ENCODE measurements at regions not wholly inside any gene's neighbourhood (a gene's known extent, or its start where the extent isn't known, plus 50 kb on each side); places are given as distances from the start of the nearest gene placed in this dataset.

DNA sequence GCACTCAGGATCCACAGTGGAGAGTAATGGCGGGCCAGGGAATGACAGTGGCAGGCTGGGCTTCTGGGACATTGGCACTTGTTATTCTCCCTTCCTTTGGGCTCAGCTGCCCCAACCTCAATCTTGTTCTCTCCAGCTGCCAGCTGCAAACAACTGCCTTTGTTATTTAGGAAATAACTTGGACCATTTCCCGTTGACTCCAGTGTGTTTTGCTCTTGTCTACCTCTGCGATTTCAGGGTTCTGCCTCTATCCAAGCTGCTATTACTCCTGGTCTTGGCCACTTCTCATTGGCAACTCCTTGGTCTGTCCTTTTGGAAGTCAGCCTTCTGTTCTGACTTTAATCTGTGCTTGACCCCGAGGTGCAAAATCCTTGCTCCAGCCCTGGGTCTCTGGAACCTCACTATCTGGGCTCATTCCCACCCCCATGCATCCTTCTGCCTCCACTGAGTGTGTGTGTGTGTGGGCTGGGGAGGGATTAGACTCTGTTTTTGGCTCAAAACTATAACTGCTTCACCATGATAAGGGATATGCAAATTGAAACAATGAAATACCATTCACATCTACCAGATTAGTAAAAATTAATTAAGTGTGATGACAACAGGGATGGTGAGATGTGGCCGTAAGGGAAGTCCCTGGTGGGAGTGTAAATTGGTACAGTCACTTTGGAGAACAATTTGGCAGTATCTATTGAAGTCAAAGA is 134.1 kb upstream of the CXCR4 start:
- Mint-ChIP-seq H3K27me3 (no peaks in the 10 kb centered on the region), H3K4me3 (peak overlapping the region in 1 of 8 donors; percentile 37), H3K27ac (peak overlapping the region; percentile 64 to 98 (median 78)), H3K4me1 (peaks cover 54 to 87% (median 81%) of the 10 kb centered on the region in 3 donors), H3K36me3 (no peaks in the 10 kb centered on the region), H3K9me3 (no peaks in the 10 kb centered on the region)
- DNase-seq, result no peak
- no peak for ATAC-seq (ENCODE audit: low read depth in 2 of 2)

GRCh38 chr2:136251197-136251884 is 133.4 kb upstream of the CXCR4 start:
- H3K36me3 Mint-ChIP-seq, result no peaks in the 10 kb centered on the region
- DNase-seq (no peak), ATAC-seq (ENCODE audit: low read depth in 2 of 2) (no peak)
- H3K4me3 Mint-ChIP-seq, result peak overlapping the region in 2 of 8 donors; percentile 22 to 42
- no peaks in the 10 kb centered on the region for H3K27me3 Mint-ChIP-seq
- H3K4me1 Mint-ChIP-seq, result peaks cover 51 to 83% (median 78%) of the 10 kb centered on the region in 3 donors
- peak overlapping the region in 3 of 6 donors; percentile 44 to 98 (median 63) for H3K27ac Mint-ChIP-seq
- H3K9me3 Mint-ChIP-seq, result no peaks in the 10 kb centered on the region

DNA sequence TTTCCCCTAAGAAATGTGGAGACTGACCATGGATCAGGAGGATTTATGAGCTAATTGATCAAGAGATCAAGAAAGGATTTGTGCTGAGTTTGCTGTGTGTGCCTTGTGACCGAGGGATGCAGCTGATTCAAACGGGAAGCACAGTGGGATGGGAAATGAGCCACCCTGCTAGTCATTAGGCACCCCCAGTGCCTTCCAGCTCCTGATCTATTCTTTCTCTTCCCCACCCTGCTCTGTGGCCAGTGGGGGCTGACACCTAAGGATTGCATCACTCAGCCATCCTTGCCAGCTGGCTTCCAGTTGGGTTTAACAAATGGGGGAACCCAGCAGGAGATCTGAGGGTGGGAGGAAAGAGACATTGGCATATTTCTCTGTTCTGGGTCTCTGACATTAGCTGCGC is 132.2 kb upstream of the CXCR4 start:
- Mint-ChIP-seq H3K27ac (peak overlapping the region in 3 of 6 donors; percentile 68 to 98 (median 82)), H3K4me1 (peaks cover 46 to 81% (median 72%) of the 10 kb centered on the region in 3 donors), H3K4me3 (no peak overlapping the region), H3K9me3 (no peaks in the 10 kb centered on the region), H3K27me3 (no peaks in the 10 kb centered on the region), H3K36me3 (no peaks in the 10 kb centered on the region)
- DNase-seq (no peak), ATAC-seq (ENCODE audit: low read depth in 2 of 2) (no peak)

DNA sequence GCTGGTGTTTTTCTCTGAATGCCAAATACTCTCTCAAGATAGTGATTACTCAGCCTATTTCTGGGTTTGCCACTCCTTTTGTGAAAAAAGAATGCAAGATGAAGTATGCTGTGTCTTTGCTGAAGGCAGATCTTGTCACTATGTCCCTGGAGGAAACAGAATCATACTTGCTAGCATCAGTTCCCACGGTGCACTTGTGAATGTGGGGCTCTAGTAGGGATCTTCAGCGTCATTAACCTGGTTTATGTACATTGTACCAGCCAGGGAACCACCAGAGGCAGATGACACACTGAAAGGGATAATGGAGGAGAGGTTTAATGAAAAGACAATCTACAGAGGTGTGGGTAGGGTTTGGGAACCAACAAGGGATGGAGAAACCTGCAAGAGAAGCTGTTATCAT is 131.0 kb upstream of the CXCR4 start:
- no peaks in the 10 kb centered on the region for H3K36me3 Mint-ChIP-seq
- H3K27ac Mint-ChIP-seq, result peak overlapping the region in 5 of 6 donors; percentile 2 to 98 (median 50)
- H3K27me3 Mint-ChIP-seq, result no peaks in the 10 kb centered on the region
- DNase-seq, result no peak
- peaks cover 39 to 79% (median 74%) of the 10 kb centered on the region in 3 donors for H3K4me1 Mint-ChIP-seq
- no peak overlapping the region for H3K4me3 Mint-ChIP-seq
- no peak for ATAC-seq (ENCODE audit: low read depth in 2 of 2)
- H3K9me3 Mint-ChIP-seq, result no peaks in the 10 kb centered on the region

GRCh38 chr2:136248242-136248641 is 130.3 kb upstream of the CXCR4 start:
- peak overlapping the region in 1 of 8 donors; percentile 18 for H3K4me3 Mint-ChIP-seq
- no peaks in the 10 kb centered on the region for H3K36me3 Mint-ChIP-seq
- no peak for ATAC-seq (ENCODE audit: low read depth in 2 of 2)
- no peaks in the 10 kb centered on the region for H3K27me3 Mint-ChIP-seq
- DNase-seq, result no peak
- H3K9me3 Mint-ChIP-seq, result no peaks in the 10 kb centered on the region
- peak overlapping the region in 5 of 6 donors; percentile 60 to 98 (median 83) for H3K27ac Mint-ChIP-seq
- H3K4me1 Mint-ChIP-seq, result peaks cover 40 to 79% (median 76%) of the 10 kb centered on the region in 3 donors

DNA sequence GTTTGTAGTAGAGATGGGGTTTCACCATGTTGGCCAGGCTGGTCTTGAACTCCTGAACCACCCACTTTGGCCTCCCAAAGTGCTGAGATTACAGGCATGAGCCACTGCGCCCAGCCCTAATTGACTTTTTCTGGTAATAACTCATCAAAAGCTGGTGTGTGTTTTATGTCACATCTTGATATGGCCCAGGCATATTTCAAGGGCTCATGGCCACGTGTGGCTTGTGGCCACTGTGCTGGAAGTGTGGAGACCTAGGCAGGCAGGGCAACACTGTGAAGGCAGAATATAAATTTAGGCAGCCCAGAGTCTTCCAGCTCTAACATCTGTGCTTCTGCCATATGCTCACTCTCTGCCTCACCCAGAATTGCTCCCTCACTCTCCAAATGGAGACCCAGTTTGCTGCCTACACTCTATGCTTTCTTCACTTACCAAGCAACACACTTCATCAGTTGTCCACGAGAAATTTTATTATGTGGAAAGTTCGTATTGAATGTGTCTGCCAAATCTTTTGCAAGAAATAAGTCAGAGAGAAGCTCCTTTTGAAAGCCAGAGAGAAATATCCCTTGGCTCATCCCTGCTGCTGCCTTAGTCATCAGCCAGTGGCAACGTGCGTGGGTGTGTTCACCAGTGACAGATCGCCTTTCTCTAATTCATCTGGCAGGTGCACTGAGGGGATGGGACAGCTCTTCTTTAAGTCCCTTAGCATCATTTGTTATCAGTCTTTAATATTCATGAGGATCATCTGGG is 129.4 kb upstream of the CXCR4 start:
- Mint-ChIP-seq H3K4me1 (peaks cover 40 to 83% (median 78%) of the 10 kb centered on the region in 3 donors), H3K4me3 (peak overlapping the region in 1 of 8 donors; percentile 1), H3K27me3 (no peaks in the 10 kb centered on the region), H3K9me3 (no peaks in the 10 kb centered on the region), H3K36me3 (no peaks in the 10 kb centered on the region), H3K27ac (peak overlapping the region in 5 of 6 donors; percentile 26 to 98 (median 47))
- no peak for ATAC-seq (ENCODE audit: low read depth in 2 of 2)
- no peak for DNase-seq

DNA sequence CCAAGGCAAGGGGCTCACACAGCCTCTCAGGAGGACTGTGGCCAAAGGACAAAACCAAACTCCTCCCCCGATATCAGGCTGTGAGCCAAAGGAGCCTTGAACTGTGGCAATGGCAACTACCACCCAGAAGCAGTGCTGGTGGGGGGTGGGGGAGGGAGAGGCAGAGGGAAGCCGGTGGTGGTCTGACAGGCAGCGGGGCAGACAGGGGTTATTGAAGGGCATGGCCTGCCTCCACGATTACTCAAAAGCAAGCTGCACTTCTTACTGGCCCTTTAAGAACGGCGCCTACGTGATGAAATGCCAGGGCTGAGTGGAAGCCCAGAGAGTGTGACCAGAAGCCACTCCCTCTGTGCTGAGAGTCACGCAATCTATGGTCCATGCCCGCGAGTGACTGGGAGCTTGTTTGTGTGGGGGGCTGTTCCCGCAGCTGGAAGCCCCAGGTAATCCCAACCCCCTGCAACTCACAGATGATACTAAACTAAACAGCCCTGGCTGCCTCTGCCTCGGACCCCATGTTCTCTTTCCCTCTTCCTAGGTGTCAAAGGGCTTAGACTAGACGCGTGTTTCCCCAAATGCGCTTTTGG is 128.2 kb upstream of the CXCR4 start:
- Mint-ChIP-seq H3K9me3 (no peaks in the 10 kb centered on the region), H3K4me3 (peak overlapping the region in 7 of 8 donors; percentile 8 to 75 (median 42)), H3K27me3 (no peaks in the 10 kb centered on the region), H3K36me3 (no peaks in the 10 kb centered on the region), H3K4me1 (peaks cover 46 to 83% (median 78%) of the 10 kb centered on the region in 3 donors), H3K27ac (peak overlapping the region; percentile 79 to 98 (median 90))
- ATAC-seq (ENCODE audit: low read depth in 2 of 2), result peak; percentile 91 to 93
- peak; percentile 55 for DNase-seq

GRCh38 chr2:136245211-136245610 is 127.3 kb upstream of the CXCR4 start:
- Mint-ChIP-seq H3K9me3 (no peaks in the 10 kb centered on the region), H3K4me3 (peak overlapping the region in 4 of 8 donors; percentile 30 to 70 (median 44)), H3K27me3 (no peaks in the 10 kb centered on the region), H3K4me1 (peaks cover 47 to 83% (median 80%) of the 10 kb centered on the region in 3 donors), H3K27ac (peak overlapping the region; percentile 61 to 98 (median 78)), H3K36me3 (no peaks in the 10 kb centered on the region)
- no peak for DNase-seq
- no peak for ATAC-seq (ENCODE audit: low read depth in 2 of 2)

GRCh38 chr2:136244536-136244885 is 126.6 kb upstream of the CXCR4 start:
- H3K36me3 Mint-ChIP-seq, result no peaks in the 10 kb centered on the region
- ATAC-seq (ENCODE audit: low read depth in 2 of 2), result no peak

DNA sequence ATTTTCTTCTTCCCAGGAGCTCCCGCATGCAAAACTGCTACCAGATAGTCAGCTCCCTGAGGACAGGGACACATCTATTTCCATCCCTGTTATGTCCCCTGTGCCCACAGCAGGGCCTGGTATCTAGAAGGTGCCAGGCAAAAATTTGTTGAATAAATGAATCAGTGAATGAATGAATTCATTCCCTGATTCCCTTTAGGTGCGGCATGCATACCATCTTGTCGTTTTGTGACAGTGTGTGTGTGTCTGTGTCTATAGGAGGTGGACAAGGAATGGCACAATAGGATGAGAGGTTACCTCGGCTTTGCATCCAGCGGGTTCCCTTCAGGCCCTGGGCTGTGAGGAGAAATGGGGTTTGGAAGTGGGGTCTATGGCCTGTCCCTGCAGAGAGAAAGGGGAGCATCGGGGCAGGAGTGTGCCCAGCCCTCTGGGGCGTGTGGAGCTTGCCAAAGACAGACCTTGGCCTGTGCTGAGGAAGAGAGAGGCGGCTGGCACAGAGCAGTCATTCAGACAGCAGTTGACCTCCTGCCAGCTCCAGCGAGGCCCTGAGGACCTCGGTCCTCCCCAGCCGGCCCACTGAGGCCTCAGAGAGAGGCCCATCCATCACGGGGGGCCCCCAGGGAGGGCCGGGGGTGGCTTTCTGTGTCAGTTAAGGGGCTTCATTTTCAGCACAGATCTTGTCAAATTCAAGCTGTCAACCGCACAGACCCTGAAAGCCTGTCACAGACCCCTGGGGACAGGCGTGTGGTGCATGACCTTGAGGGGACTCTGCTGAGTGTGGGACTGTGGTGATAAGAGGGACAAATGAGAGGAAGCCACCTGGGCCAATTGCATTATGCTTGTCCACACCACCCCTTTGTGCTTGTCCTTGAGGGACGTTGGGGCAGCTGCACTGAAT is 125.9 kb upstream of the CXCR4 start:
- no peaks in the 10 kb centered on the region for H3K27me3 Mint-ChIP-seq
- ATAC-seq (ENCODE audit: low read depth in 2 of 2) (no peak), DNase-seq (no peak)
- H3K9me3 Mint-ChIP-seq, result no peaks in the 10 kb centered on the region
- H3K27ac Mint-ChIP-seq, result peak overlapping the region; percentile 33 to 98 (median 92)
- no peaks in the 10 kb centered on the region for H3K36me3 Mint-ChIP-seq
- peaks cover 50 to 87% (median 79%) of the 10 kb centered on the region in 3 donors for H3K4me1 Mint-ChIP-seq
- peak overlapping the region in 4 of 8 donors; percentile 16 to 24 (median 19) for H3K4me3 Mint-ChIP-seq

More at GRCh38 chr2:136244536-136244885, 126.6 kb upstream of the CXCR4 start:
- H3K4me3 Mint-ChIP-seq, result peak overlapping the region in 3 of 8 donors; percentile 16 to 61 (median 29)
- no peaks in the 10 kb centered on the region for H3K27me3 Mint-ChIP-seq
- H3K4me1 Mint-ChIP-seq, result peaks cover 51 to 84% (median 80%) of the 10 kb centered on the region in 3 donors
- H3K27ac Mint-ChIP-seq, result peak overlapping the region in 5 of 6 donors; percentile 77 to 98 (median 92)
- H3K9me3 Mint-ChIP-seq, result no peaks in the 10 kb centered on the region
- DNase-seq, result no peak

GRCh38 chr2:136242687-136243277 is 124.8 kb upstream of the CXCR4 start:
- Mint-ChIP-seq H3K9me3 (no peaks in the 10 kb centered on the region), H3K36me3 (no peaks in the 10 kb centered on the region), H3K4me3 (peak overlapping the region in 3 of 8 donors; percentile 18 to 78 (median 23)), H3K27me3 (no peaks in the 10 kb centered on the region), H3K27ac (peak overlapping the region; percentile 69 to 100 (median 96)), H3K4me1 (peaks cover 57 to 91% (median 85%) of the 10 kb centered on the region in 3 donors)
- ATAC-seq (ENCODE audit: low read depth in 2 of 2) (no peak), DNase-seq (no peak)

DNA sequence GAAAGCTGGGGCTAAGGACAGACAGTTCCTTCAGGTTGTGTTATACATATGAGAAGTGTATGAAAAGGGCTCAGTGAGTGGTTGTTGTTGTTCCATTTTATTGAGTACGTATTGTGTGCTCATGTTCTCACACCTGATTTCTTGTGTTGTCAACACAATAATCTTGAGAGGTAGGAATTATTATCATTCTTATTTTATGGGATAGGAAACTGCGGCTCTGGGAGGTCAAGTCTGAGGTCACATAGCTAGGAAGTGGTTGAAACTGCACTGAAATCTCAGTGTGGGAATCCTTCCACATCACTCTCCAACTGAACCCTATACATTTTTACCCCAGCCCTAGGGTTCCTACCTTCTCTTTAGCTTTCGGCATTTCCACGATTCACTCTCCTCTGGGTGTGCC is 124.2 kb upstream of the CXCR4 start:
- Mint-ChIP-seq H3K9me3 (no peaks in the 10 kb centered on the region), H3K27ac (peak overlapping the region; percentile 92 to 100 (median 99))

More for the DNA sequence above, 124.2 kb upstream of the CXCR4 start:
- ATAC-seq (ENCODE audit: low read depth in 2 of 2) (no peak), DNase-seq (no peak)
- Mint-ChIP-seq H3K27me3 (no peaks in the 10 kb centered on the region), H3K4me1 (peaks cover 57 to 92% (median 82%) of the 10 kb centered on the region in 3 donors), H3K4me3 (peak overlapping the region in 3 of 8 donors; percentile 17 to 78 (median 47)), H3K36me3 (no peaks in the 10 kb centered on the region)

Measured in naive B cell (primary cell).